ENCODE measurements at regions not wholly inside any gene's neighbourhood (a gene's known extent, or its start where the extent isn't known, plus 50 kb on each side); places are given as distances from the start of the nearest gene placed in this dataset.
A peak's percentile ranks its signal among the peaks of the same experiment; 100 is the strongest.

GRCh38 chr6:14187406-14187805 lies 69.8 kb downstream of the CD83 start:
- Histone ChIP-seq H3K27me3 (replicated peaks) (no peaks in the 10 kb centered on the region), H3K4me3 (ENCODE audit: low read depth, low read length) (no peak overlapping the region), H3K27ac (no peak overlapping the region), H3K36me3 (replicated peaks) (no peaks in the 10 kb centered on the region)
- in situ Hi-C loops (cut with HindIII; ENCODE audit: low pct_ligation_motif_present, low sequenced_read_pairs): no loop called here
- DNase-seq: no peak
- TF ChIP-seq CTCF (IDR thresholded peaks at IDR 0.05; ENCODE audit: low read depth, low read length, missing control alignments): no peak

- TF ChIP-seq CTCF (IDR thresholded peaks at IDR 0.05; ENCODE audit: low read depth, low read length, missing control alignments): no peak
- Histone ChIP-seq H3K27ac (no peak overlapping the region), H3K36me3 (replicated peaks) (no peaks in the 10 kb centered on the region), H3K4me3 (ENCODE audit: low read depth, low read length) (no peak overlapping the region), H3K27me3 (replicated peaks) (no peaks in the 10 kb centered on the region)
- in situ Hi-C loops (cut with HindIII; ENCODE audit: low pct_ligation_motif_present, low sequenced_read_pairs): no loop called here
- DNase-seq: no peak
Measured at GRCh38 chr6:14189074-14189473, 71.5 kb downstream of the CD83 start.

DNA sequence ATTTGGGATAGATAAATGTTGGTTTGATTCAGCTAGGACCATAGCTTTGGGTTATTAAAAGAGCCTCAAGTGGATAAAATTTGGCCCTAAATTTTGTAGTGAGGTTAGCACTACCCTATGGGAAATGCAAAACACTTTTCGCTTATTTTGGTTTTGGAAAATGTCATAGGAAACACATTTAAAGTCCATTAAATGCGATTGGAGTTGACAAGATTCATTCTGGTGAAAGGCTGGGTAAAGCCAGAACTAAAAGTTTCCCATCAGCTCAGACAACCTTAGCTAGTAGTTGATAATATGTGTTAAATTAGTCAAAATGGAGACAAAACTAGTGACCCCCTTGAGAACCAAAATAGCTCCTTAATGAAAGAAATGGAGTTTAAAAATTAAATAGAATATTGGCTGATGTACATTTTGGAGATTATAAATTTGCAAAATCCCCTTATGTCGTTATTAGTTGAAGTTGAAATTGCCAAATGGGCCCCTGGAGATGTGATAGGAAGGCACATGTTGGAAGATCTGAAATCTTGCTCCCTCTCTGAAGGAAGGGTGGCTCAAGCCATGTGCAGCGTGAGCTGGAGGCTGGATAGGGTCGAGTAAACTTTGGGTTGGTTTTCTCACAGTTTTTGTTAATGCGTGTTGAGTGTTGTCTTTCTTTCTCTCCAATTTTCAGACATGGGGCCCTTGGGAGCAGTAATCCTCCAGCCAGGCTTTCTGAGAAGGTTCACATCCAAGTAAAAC lies 72.8 kb downstream of the CD83 start:
- no peak for DNase-seq
- Histone ChIP-seq H3K4me3 (ENCODE audit: low read depth, low read length) (no peak overlapping the region), H3K27ac (no peak overlapping the region), H3K27me3 (replicated peaks) (no peaks in the 10 kb centered on the region), H3K36me3 (replicated peaks) (no peaks in the 10 kb centered on the region)
- in situ Hi-C loops (cut with HindIII; ENCODE audit: low pct_ligation_motif_present, low sequenced_read_pairs): no loop called here
- no peak for TF ChIP-seq CTCF (IDR thresholded peaks at IDR 0.05; ENCODE audit: low read depth, low read length, missing control alignments)

- DNase-seq: no peak
- H3K4me3 ChIP-seq (ENCODE audit: low read depth, low read length): no peak overlapping the region
- H3K36me3 ChIP-seq (replicated peaks): no peaks in the 10 kb centered on the region
- no peaks in the 10 kb centered on the region for H3K27me3 ChIP-seq (replicated peaks)
- no peak overlapping the region for H3K27ac ChIP-seq
- in situ Hi-C loops (cut with HindIII; ENCODE audit: low pct_ligation_motif_present, low sequenced_read_pairs): no loop called here
- TF ChIP-seq CTCF (IDR thresholded peaks at IDR 0.05; ENCODE audit: low read depth, low read length, missing control alignments): no peak
Measured at GRCh38 chr6:14190929-14191224, 73.3 kb downstream of the CD83 start.

DNA sequence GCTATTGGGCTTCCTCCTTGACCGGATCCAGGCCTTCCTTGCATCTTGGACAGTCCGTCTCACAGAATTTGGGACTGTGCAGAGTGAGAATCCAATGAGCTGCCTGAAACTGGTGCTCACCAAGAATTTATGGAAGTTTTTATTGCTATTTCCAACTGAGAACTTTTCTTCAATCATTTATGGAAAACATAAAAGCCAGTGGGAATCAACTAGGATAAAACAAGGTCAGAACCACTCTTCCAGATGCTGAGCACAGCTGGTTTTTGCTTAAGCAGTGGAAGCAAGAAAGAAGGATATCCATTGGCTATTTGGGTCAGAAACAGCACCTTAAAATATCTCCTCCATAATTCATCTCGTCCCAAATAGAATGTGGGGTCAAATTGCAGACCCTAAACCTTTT lies 74.2 kb downstream of the CD83 start:
- Histone ChIP-seq H3K27ac (no peak overlapping the region), H3K4me3 (ENCODE audit: low read depth, low read length) (no peak overlapping the region), H3K36me3 (replicated peaks) (no peaks in the 10 kb centered on the region), H3K27me3 (replicated peaks) (no peaks in the 10 kb centered on the region)
- no peak for TF ChIP-seq CTCF (IDR thresholded peaks at IDR 0.05; ENCODE audit: low read depth, low read length, missing control alignments)
- no peak for DNase-seq
- in situ Hi-C loops (cut with HindIII; ENCODE audit: low pct_ligation_motif_present, low sequenced_read_pairs): no loop called here

GRCh38 chr6:14192216-14192788 lies 74.7 kb downstream of the CD83 start:
- Histone ChIP-seq H3K27me3 (replicated peaks) (no peaks in the 10 kb centered on the region), H3K27ac (no peak overlapping the region), H3K4me3 (ENCODE audit: low read depth, low read length) (no peak overlapping the region), H3K36me3 (replicated peaks) (no peaks in the 10 kb centered on the region)
- TF ChIP-seq CTCF (IDR thresholded peaks at IDR 0.05; ENCODE audit: low read depth, low read length, missing control alignments): peak; percentile 29
- DNase-seq: no peak
- in situ Hi-C loops (cut with HindIII; ENCODE audit: low pct_ligation_motif_present, low sequenced_read_pairs): no loop called here
